ENCODE measurements at regions not wholly inside any gene's neighbourhood (a gene's known extent, or its start where the extent isn't known, plus 50 kb on each side); places are given as distances from the start of the nearest gene placed in this dataset.

DNA sequence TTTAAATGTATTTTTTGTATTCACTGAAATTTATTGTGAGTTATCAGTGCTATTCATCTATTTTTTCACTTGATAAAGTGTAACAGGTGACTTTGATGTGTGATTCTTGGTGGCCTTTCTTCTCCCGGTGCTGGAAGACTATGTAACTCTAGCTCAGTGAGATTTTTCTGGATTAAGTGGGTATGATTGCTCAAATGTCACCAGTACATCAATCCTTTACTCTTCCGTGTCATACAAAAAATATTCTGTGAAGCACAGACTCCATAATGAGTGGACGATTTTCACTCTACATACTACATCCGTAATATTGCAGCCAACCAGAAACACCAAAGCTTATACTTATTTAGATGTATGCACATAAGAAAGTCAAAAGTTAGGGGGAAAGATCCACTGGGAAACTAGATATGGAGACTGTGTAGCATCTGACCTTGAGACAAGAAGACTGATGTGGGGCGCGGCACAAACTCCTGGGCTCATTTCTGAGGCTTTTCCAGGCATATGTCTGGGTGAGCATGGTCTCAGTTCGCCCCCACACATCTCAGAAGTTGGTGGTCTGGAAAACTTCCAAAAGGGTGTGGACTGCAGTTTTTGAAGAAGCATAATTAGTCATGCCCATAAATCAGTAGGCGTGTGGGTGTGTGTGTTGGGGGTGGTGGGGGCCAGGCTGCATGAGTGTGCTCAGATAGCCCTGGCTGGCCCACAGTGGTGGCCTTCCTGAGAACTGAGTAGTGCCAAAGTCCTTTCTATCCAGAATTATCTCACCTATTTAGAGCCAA, 53.9 kb upstream of the TENM3 start:
- no TSS peak for BruUV-seq (replicated peaks)
- Histone ChIP-seq H3K27me3 (ENCODE audit: control insufficient read depth, insufficient read depth, low read length) (no peaks in the 10 kb centered on the region), H3K9me1 (ENCODE audit: insufficient read depth, low read length) (peaks cover 7% of the 10 kb centered on the region; the same call in 1 of the 2 replicates), H3K4ac (ENCODE audit: low read depth, low read length) (no peak overlapping the region; the same call in 1 of the 2 replicates), H2AK9ac (replicated peaks; ENCODE audit: low read depth, low read length, poor library complexity) (peak overlapping the region; percentile 38), H3K23ac (ENCODE audit: low read depth, low read length) (no peak overlapping the region), H2BK5ac (ENCODE audit: low read depth, low read length, poor library complexity, severe bottlenecking) (peak overlapping the region; percentile 32), H3K4me1 (ENCODE audit: control insufficient read depth, insufficient read depth, low read length) (peaks cover 9% of the 10 kb centered on the region), H3K4me2 (ENCODE audit: low read depth, low read length) (no peak overlapping the region), H2AK5ac (ENCODE audit: low read depth, low read length) (0 out of 2 replicates have a peak overlapping the region, but pooled peaks have one; percentile 9), H4K5ac (ENCODE audit: low read depth, low read length) (no peak overlapping the region), H4K20me1 (ENCODE audit: insufficient read depth, low read length) (no peaks in the 10 kb centered on the region), H3K14ac (replicated peaks; ENCODE audit: low read depth, low read length) (no peak overlapping the region), H3K79me1 (ENCODE audit: low read depth in 1 of 2, low read length in 2 of 2) (peaks cover 6 to 12% of the 10 kb centered on the region in 2 experiments), H2BK15ac (ENCODE audit: low read depth, low read length) (no peak overlapping the region), H3K56ac (ENCODE audit: extremely low read depth, insufficient read depth, low read length) (no peak overlapping the region), H4K91ac (ENCODE audit: insufficient read depth, low read depth, low read length) (no peak overlapping the region; the same call in 1 of the 2 replicates), H4K8ac (ENCODE audit: low read depth in 2 of 2, low read length in 2 of 2) (peak overlapping the region in 1 of 2 experiments; percentile 37; a peak in 2 of 4 replicates), H2AFZ (replicated peaks; ENCODE audit: low read length, poor library complexity) (peak overlapping the region; percentile 29), H3K9ac (ENCODE audit: low read depth, low read length) (no peak overlapping the region), H3K18ac (ENCODE audit: low read depth, low read length) (peak overlapping the region; percentile 6; the same call in 1 of the 2 replicates), H2BK120ac (ENCODE audit: low read depth, low read length) (peak overlapping the region; percentile 35), H3K27ac (ENCODE audit: insufficient read depth, low read length) (no peak overlapping the region), H3K36me3 (ENCODE audit: control insufficient read depth, insufficient read depth, low read length) (no peaks in the 10 kb centered on the region), H2BK20ac (ENCODE audit: low read depth, low read length) (no peak overlapping the region), H3K4me3 (ENCODE audit: insufficient read depth, low read depth, low read length) (no peak overlapping the region), H3K9me3 (ENCODE audit: control insufficient read depth, insufficient read depth, low read length) (no peaks in the 10 kb centered on the region)
- ATAC-seq (ENCODE audit: low read depth) (peak; percentile 66), DNase-seq (peak; percentile 94)
- intact Hi-C loops (cut with micrococcal nuclease) (no loop called here), in situ Hi-C loops (cut with MboI; ENCODE audit: low sequenced_read_pairs) (no loop called here), dilution Hi-C loops (cut with HindIII; ENCODE audit: low sequenced_read_pairs, unreplicated experiment) (no loop called here)
- TF ChIP-seq CHD1 (IDR thresholded peaks at IDR 0.05; ENCODE audit: low read depth, low read length) (no peak), MAZ (IDR thresholded peaks at IDR 0.05; ENCODE audit: borderline replicate concordance, low read depth, low read length) (peak; percentile 91), BHLHE40 (IDR thresholded peaks at IDR 0.05; ENCODE audit: low read depth, low read length) (peak; percentile 63), FOS (IDR thresholded peaks at IDR 0.05; ENCODE audit: low read depth, low read length) (peak; percentile 70; the same call in 1 of the 2 replicates)
- CTCF ChIA-PET: interaction anchor here (1.4 to 1.8 kb wide), 2 partner anchors 11 to 20 kb away, joined by 4 read pairs; no protein-coding TSS in a partner anchor
- WGBS, 2 experiments (ENCODE audit: extremely low coverage in 2 of 2, insufficient read length in 1 of 2): no CpG with 5 or more reads among the region's 8 CpGs
- POLR2A ChIA-PET (ENCODE audit: unreplicated experiment): no interaction called here

All from IMR-90 (cell line).